ENCODE measurements at regions not wholly inside any gene's neighbourhood (a gene's known extent, or its start where the extent isn't known, plus 50 kb on each side); places are given as distances from the start of the nearest gene placed in this dataset.

GRCh38 chr15:98035577-98036010 is 75.1 kb downstream of the ARRDC4 start:
- H3K36me3 ChIP-seq (ENCODE audit: control insufficient read depth, insufficient read depth, low read length) = no peaks in the 10 kb centered on the region
- no peak overlapping the region for H3K4me3 ChIP-seq (ENCODE audit: low read depth, low read length)
- H3K27ac Mint-ChIP-seq (ENCODE audit: unreplicated experiment) = no peak overlapping the region
- no peaks in the 10 kb centered on the region for H3K9me3 ChIP-seq
- intact Hi-C loops (cut with micrococcal nuclease; ENCODE audit: unreplicated experiment) = no loop called here
- H3K27me3 ChIP-seq (replicated peaks; ENCODE audit: control insufficient read depth, insufficient read depth, low read length) = no peaks in the 10 kb centered on the region
- H3K27me3 Mint-ChIP-seq (ENCODE audit: insufficient read depth, unreplicated experiment) = no peaks in the 10 kb centered on the region
- no peaks in the 10 kb centered on the region for H3K4me1 Mint-ChIP-seq (ENCODE audit: low read depth, unreplicated experiment)
- TF ChIP-seq CTCF (IDR thresholded peaks at IDR 0.05; ENCODE audit: insufficient read depth in 1 of 2, low read depth in 1 of 2, low read length in 1 of 2, severe bottlenecking in 1 of 2, unreplicated experiment in 1 of 2) = no peak
- DNase-seq = no peak
- H3K4me3 Mint-ChIP-seq (ENCODE audit: unreplicated experiment) = no peak overlapping the region
- H3K4me1 ChIP-seq = no peaks in the 10 kb centered on the region
- ChIA-PET CTCF (no interaction called here), POLR2A (no interaction called here)
- no TSS peak for BruUV-seq (replicated peaks)
- H3K9me3 Mint-ChIP-seq (ENCODE audit: unreplicated experiment) = no peaks in the 10 kb centered on the region
- H3K36me3 Mint-ChIP-seq (ENCODE audit: insufficient read depth, unreplicated experiment) = no peaks in the 10 kb centered on the region

- peaks cover 5% of the 10 kb centered on the region for H3K27me3 Mint-ChIP-seq (ENCODE audit: insufficient read depth, unreplicated experiment)
- H3K9me3 ChIP-seq = no peaks in the 10 kb centered on the region
- H3K4me1 ChIP-seq = no peaks in the 10 kb centered on the region
- no peak for DNase-seq
- no peak overlapping the region for H3K4me3 ChIP-seq (ENCODE audit: low read depth, low read length)
- intact Hi-C loops (cut with micrococcal nuclease; ENCODE audit: unreplicated experiment) = no loop called here
- H3K27ac Mint-ChIP-seq (ENCODE audit: unreplicated experiment) = no peak overlapping the region
- no peaks in the 10 kb centered on the region for H3K9me3 Mint-ChIP-seq (ENCODE audit: unreplicated experiment)
- no TSS peak for BruUV-seq (replicated peaks)
- ChIA-PET POLR2A (no interaction called here), CTCF (no interaction called here)
- no peaks in the 10 kb centered on the region for H3K36me3 Mint-ChIP-seq (ENCODE audit: insufficient read depth, unreplicated experiment)
- no peak for TF ChIP-seq CTCF (IDR thresholded peaks at IDR 0.05; ENCODE audit: insufficient read depth in 1 of 2, low read depth in 1 of 2, low read length in 1 of 2, severe bottlenecking in 1 of 2, unreplicated experiment in 1 of 2)
- H3K27me3 ChIP-seq (replicated peaks; ENCODE audit: control insufficient read depth, insufficient read depth, low read length) = no peaks in the 10 kb centered on the region
- H3K36me3 ChIP-seq (ENCODE audit: control insufficient read depth, insufficient read depth, low read length) = no peaks in the 10 kb centered on the region
- H3K4me3 Mint-ChIP-seq (ENCODE audit: unreplicated experiment) = no peak overlapping the region
- no peaks in the 10 kb centered on the region for H3K4me1 Mint-ChIP-seq (ENCODE audit: low read depth, unreplicated experiment)
Measured at GRCh38 chr15:98039596-98039995, 79.1 kb downstream of the ARRDC4 start.

GRCh38 chr15:98040146-98040545 is 79.6 kb downstream of the ARRDC4 start:
- POLR2A ChIA-PET = no interaction called here
- no peaks in the 10 kb centered on the region for H3K9me3 Mint-ChIP-seq (ENCODE audit: unreplicated experiment)
- no TSS peak for BruUV-seq (replicated peaks)
- CTCF ChIA-PET = no interaction called here
- Histone ChIP-seq H3K4me1 (no peaks in the 10 kb centered on the region), H3K27me3 (replicated peaks; ENCODE audit: control insufficient read depth, insufficient read depth, low read length) (no peaks in the 10 kb centered on the region), H3K36me3 (ENCODE audit: control insufficient read depth, insufficient read depth, low read length) (no peaks in the 10 kb centered on the region), H3K4me3 (ENCODE audit: low read depth, low read length) (no peak overlapping the region), H3K9me3 (no peaks in the 10 kb centered on the region)
- H3K27ac Mint-ChIP-seq (ENCODE audit: unreplicated experiment) = no peak overlapping the region
- no peaks in the 10 kb centered on the region for H3K36me3 Mint-ChIP-seq (ENCODE audit: insufficient read depth, unreplicated experiment)
- TF ChIP-seq CTCF (IDR thresholded peaks at IDR 0.05; ENCODE audit: insufficient read depth in 1 of 2, low read depth in 1 of 2, low read length in 1 of 2, severe bottlenecking in 1 of 2, unreplicated experiment in 1 of 2) = no peak
- intact Hi-C loops (cut with micrococcal nuclease; ENCODE audit: unreplicated experiment) = loop anchor here (5.0 kb wide), 1 partner anchor 43 kb away; no protein-coding TSS in a partner anchor
- H3K27me3 Mint-ChIP-seq (ENCODE audit: insufficient read depth, unreplicated experiment) = peaks cover 5% of the 10 kb centered on the region
- H3K4me1 Mint-ChIP-seq (ENCODE audit: low read depth, unreplicated experiment) = no peaks in the 10 kb centered on the region
- H3K4me3 Mint-ChIP-seq (ENCODE audit: unreplicated experiment) = no peak overlapping the region
- no peak for DNase-seq

All from Caco-2 (cell line).